Mesenteric fat pad (tissue), 1 donor: ENCODE measurements at regions not wholly inside any gene's neighbourhood (a gene's known extent, or its start where the extent isn't known, plus 50 kb on each side); places are given as distances from the start of the nearest gene placed in this dataset.
"Not testable (repeated sequence)": the region's sequence is repeated elsewhere in the genome, so short reads cannot be mapped to it uniquely, and the experiment has no call there.

Source experiments
- DNase-seq: peaks from one replicate; pipeline ENCODE4 v3.0.0-alpha.2; 2020; ENCODE audit warnings: low spot score
- donor health status: DM: yes; HTN: yes; CAD: no.

GRCh38 chr3:177827511-177828207, 630.4 kb upstream of the TBL1XR1 start:
- no peak for DNase-seq

DNA sequence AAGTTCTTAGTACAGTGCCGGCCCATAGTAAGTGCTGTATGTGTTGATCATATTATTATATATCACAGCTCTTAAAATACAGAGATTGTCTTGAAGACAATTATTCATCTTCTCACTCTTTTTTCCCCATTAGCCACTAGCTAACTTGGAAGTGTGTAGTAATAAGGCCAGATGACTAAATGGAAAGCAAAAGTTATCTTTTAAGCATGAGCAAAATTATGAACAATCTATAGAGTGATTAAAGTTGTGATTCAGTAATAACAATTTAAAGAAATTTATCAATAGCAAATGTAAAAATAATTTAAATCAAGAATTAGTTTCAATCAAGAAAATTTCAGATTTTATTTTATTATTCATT, 630.9 kb upstream of the TBL1XR1 start:
- no peak for DNase-seq

GRCh38 chr3:177830411-177830849, 633.1 kb upstream of the TBL1XR1 start:
- no peak for DNase-seq

DNA sequence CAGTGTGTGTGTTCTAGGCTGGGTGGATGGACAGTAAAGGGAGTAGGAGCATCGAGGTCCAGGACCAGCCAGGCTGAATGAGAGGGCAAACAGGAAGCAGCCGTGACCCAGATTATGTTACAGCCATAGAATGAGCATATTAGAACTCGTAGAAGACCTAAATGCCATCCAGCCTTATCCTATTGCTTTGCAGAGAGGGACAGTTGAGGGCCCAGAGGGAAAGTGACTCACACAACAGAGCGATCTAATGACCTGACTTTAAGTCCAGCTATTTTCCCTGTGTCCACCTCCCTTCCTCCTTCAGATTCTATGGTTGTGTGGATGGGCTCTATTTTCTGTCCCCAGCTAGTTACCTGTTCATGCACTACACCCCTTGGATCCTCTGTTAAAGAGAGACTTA, 634.1 kb upstream of the TBL1XR1 start:
- no peak for DNase-seq

- DNase-seq = no peak
Measured at GRCh38 chr3:177832880-177833279, 635.6 kb upstream of the TBL1XR1 start.

- DNase-seq = no peak
Measured at GRCh38 chr3:177833332-177833731, 636.0 kb upstream of the TBL1XR1 start.

GRCh38 chr3:177835008-177835407, 637.7 kb upstream of the TBL1XR1 start:
- no peak for DNase-seq

DNA sequence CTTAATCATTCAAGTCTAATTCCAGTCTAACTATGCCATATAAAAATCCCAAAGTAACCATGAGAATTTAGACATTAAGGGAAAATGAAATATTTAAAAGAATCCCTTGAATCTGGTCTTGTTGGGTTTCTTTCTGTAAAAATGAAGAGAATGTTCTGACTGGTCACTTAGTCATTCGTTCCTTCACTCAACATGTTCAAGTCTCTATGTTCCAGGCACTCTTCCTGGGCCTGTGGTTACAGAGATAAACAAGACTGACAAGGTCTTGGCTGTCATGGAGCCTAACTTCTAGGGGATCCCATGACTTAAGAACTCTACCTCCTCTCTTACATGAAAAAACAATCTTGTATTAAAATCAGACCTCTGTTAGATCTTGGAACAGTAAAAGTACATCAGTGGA, 638.6 kb upstream of the TBL1XR1 start:
- DNase-seq = no peak

- no peak for DNase-seq
Measured at GRCh38 chr3:177836671-177837070, 639.4 kb upstream of the TBL1XR1 start.

DNA sequence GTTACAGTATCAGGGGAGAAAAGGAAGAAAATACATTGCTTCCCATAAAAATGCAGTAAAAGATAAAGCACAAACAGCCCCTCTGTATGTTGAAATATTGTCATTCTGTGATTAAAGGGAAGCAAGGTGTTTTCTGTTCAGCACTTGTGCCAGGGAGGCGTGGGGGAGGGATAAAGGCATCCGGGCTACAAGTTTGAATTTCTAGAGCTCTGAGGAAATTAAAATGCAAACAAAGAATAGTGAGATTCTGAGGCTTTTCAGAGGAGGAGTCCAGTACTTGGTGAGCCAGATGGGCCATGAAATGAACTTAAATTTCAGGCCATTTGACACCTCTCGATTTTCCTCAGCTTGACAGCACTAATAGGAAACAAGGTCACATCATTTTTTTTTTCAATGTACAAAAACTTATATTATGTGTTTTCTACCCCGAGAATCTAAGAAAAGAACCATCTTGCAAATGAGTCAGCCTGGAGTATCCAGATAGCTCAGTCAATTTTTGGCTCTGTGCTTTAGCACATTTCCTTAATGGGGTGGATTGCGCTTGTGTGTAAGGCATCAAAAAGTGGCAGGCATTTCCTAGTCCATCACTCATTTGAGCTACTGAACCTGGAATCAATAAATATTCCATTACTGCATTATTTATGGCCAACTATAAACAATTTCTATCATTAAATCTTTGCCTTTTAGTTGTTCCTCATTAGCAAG, 640.8 kb upstream of the TBL1XR1 start:
- DNase-seq = no peak

DNA sequence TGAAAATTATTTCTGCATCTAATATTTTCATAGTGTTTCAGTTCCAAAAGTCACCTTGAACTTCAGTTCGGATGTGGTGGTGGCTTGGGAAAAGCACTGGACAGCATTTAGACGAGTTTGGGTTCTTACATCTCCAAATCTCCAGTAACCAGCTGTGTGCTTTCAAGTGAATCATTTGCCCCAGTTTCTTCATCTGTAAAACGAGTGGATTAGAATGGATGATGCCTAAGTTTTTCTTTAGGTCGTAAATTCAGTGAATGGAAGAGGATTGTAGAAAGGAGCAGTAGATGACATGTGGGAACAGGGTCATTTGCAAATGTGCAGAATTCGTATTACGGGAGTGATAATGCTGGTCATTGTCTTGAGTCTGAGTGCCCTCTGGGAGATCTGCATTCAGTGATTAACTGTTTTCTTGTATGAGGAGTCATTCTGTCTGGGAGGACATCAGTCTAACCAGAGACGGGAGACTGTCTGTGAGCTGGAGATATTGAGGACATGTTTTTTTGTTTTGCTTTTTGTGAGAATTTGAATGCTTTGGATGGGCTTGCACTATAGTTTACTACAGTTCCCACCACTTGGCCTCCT, 641.6 kb upstream of the TBL1XR1 start:
- DNase-seq = no peak

GRCh38 chr3:177842302-177842701, 645.0 kb upstream of the TBL1XR1 start:
- DNase-seq = no peak

- DNase-seq = no peak
Measured at GRCh38 chr3:177842743-177843734, 645.8 kb upstream of the TBL1XR1 start.

GRCh38 chr3:177852001-177852807, 654.9 kb upstream of the TBL1XR1 start:
- no peak for DNase-seq

DNA sequence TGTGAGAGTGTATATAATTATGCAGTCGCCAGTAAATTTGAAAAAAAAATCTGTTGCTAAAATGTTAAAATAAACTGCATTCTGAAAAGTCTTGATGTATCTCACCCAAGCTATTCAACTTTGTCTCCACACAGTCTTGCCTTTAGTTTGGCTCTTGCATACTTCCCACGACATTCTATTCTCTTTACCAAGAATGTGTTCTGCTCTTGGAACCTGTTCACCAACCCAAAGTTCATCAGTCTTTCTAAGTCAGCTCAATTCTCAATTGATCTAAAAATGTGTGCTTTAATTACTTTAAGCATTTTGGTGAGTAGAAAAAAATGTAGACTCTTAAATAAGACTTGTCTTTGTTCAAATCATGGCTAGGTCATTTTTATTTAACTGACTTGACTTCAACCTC, 657.7 kb upstream of the TBL1XR1 start:
- DNase-seq = no peak

DNA sequence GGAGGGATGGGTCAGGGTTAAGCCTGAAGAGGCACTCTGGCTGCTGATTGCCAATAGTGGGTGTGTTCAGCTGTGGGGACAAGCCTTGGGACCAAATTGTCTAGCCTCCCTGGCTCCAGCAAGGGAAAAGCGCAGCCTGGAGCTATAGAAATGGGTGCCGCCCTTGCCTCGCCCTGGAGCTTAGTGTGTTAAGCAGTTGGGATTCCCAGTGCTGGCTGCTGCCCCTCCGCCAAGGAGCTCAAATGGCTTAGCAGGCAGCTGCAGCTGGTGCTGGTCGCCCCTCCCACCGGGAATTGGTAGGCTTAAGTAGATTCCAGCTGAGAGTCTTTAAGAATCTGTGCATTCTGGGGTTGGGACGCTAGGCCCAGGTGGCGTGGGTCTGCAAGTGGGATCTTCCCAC, 662.9 kb upstream of the TBL1XR1 start:
- no peak for DNase-seq

DNA sequence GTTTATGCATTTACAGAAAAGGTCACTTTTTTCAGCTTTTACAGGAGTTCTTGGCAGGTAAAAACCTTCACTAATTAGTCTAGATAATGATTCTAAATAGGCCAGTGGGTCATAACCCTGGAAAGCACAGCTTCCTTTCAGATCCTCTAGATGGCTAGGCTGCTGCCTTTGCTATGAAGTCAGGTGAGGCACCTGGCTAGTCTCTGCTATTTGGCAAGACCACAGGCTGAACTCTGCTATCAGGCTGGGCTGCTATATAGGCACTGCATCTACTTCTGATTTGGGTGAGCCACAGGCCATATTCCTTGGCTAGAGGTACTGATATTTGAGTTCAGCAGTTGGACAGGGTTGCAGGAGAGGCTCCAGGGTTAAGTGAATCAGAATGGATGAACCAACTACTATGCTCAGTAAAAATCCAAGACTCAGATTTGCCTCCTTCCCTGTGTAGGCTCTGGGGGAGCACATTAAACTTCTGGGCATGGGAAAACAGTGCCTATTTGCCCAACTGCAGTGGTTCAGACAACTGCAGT, 665.7 kb upstream of the TBL1XR1 start:
- DNase-seq = no peak

GRCh38 chr3:177871267-177871666, 665.0 kb upstream of the KCNMB2 start:
- DNase-seq = not testable (repeated sequence)

GRCh38 chr3:177878192-177878591, 658.0 kb upstream of the KCNMB2 start:
- DNase-seq = no peak

GRCh38 chr3:177878957-177879356, 657.3 kb upstream of the KCNMB2 start:
- DNase-seq = no peak
